ENCODE measurements at regions not wholly inside any gene's neighbourhood (a gene's known extent, or its start where the extent isn't known, plus 50 kb on each side); places are given as distances from the start of the nearest gene placed in this dataset.

- no peak for DNase-seq (ENCODE audit: low read depth)
- no peak for TF ChIP-seq CTCF (IDR thresholded peaks at IDR 0.05; ENCODE audit: insufficient read depth, low read length, severe bottlenecking)
- Histone ChIP-seq H3K4me3 (ENCODE audit: low read depth, low read length) (no peak overlapping the region), H3K27me3 (ENCODE audit: control insufficient read depth, insufficient read depth, low read length) (no peaks in the 10 kb centered on the region), H3K36me3 (ENCODE audit: control insufficient read depth, insufficient read depth, low read length) (no peaks in the 10 kb centered on the region)
- FAIRE-seq, result no peak
Observed at GRCh38 chr14:40870252-40870651, 736.4 kb upstream of the LRFN5 start.

GRCh38 chr14:40859055-40859454, 747.6 kb upstream of the LRFN5 start:
- TF ChIP-seq CTCF (IDR thresholded peaks at IDR 0.05; ENCODE audit: insufficient read depth, low read length, severe bottlenecking), result no peak
- H3K4me3 ChIP-seq (ENCODE audit: low read depth, low read length), result no peak overlapping the region
- DNase-seq (ENCODE audit: low read depth), result no peak
- H3K27me3 ChIP-seq (ENCODE audit: control insufficient read depth, insufficient read depth, low read length), result no peaks in the 10 kb centered on the region
- no peak for FAIRE-seq
- H3K36me3 ChIP-seq (ENCODE audit: control insufficient read depth, insufficient read depth, low read length), result no peaks in the 10 kb centered on the region

- DNase-seq (ENCODE audit: low read depth) (no peak), FAIRE-seq (no peak)
- H3K36me3 ChIP-seq (ENCODE audit: control insufficient read depth, insufficient read depth, low read length), result no peaks in the 10 kb centered on the region
- H3K27me3 ChIP-seq (ENCODE audit: control insufficient read depth, insufficient read depth, low read length), result no peaks in the 10 kb centered on the region
- no peak overlapping the region for H3K4me3 ChIP-seq (ENCODE audit: low read depth, low read length)
- no peak for TF ChIP-seq CTCF (IDR thresholded peaks at IDR 0.05; ENCODE audit: insufficient read depth, low read length, severe bottlenecking)
Observed at GRCh38 chr14:40855343-40855742, 751.3 kb upstream of the LRFN5 start.

GRCh38 chr14:40850191-40850590, 756.5 kb upstream of the LRFN5 start:
- FAIRE-seq (no peak), DNase-seq (ENCODE audit: low read depth) (no peak)
- Histone ChIP-seq H3K4me3 (ENCODE audit: low read depth, low read length) (no peak overlapping the region), H3K36me3 (ENCODE audit: control insufficient read depth, insufficient read depth, low read length) (no peaks in the 10 kb centered on the region), H3K27me3 (ENCODE audit: control insufficient read depth, insufficient read depth, low read length) (no peaks in the 10 kb centered on the region)
- TF ChIP-seq CTCF (IDR thresholded peaks at IDR 0.05; ENCODE audit: insufficient read depth, low read length, severe bottlenecking), result no peak

GRCh38 chr14:40847480-40847879, 759.2 kb upstream of the LRFN5 start:
- DNase-seq (ENCODE audit: low read depth) (no peak), FAIRE-seq (no peak)
- Histone ChIP-seq H3K4me3 (ENCODE audit: low read depth, low read length) (no peak overlapping the region), H3K27me3 (ENCODE audit: control insufficient read depth, insufficient read depth, low read length) (no peaks in the 10 kb centered on the region), H3K36me3 (ENCODE audit: control insufficient read depth, insufficient read depth, low read length) (no peaks in the 10 kb centered on the region)
- TF ChIP-seq CTCF (IDR thresholded peaks at IDR 0.05; ENCODE audit: insufficient read depth, low read length, severe bottlenecking), result no peak

GRCh38 chr14:40842816-40843215, 763.9 kb upstream of the LRFN5 start:
- no peaks in the 10 kb centered on the region for H3K36me3 ChIP-seq (ENCODE audit: control insufficient read depth, insufficient read depth, low read length)
- no peak for FAIRE-seq
- no peak for DNase-seq (ENCODE audit: low read depth)
- TF ChIP-seq CTCF (IDR thresholded peaks at IDR 0.05; ENCODE audit: insufficient read depth, low read length, severe bottlenecking), result no peak
- H3K4me3 ChIP-seq (ENCODE audit: low read depth, low read length), result no peak overlapping the region
- H3K27me3 ChIP-seq (ENCODE audit: control insufficient read depth, insufficient read depth, low read length), result no peaks in the 10 kb centered on the region

All from bronchial epithelial cell (primary cell).